DND-41 (cell line): ENCODE measurements at regions not wholly inside any gene's neighbourhood (a gene's known extent, or its start where the extent isn't known, plus 50 kb on each side); places are given as distances from the start of the nearest gene placed in this dataset.
A peak's percentile ranks its signal among the peaks of the same experiment; 100 is the strongest.

Experiments used
- ATAC-seq: fragments of 200-7000 bp; cut with Tn5 transposase; 3 replicates; pipeline ENCODE4 v1.9.1; 2021; ENCODE audit warnings: low read depth; ENCODE audit not compliant: insufficient read depth
- DNase-seq: peaks from one replicate; pipeline ENCODE4 v3.0.0-alpha.2; 2020
- H2AFZ ChIP-seq: 2 replicates; pipeline ENCODE4 v1.6.0; 2012; ENCODE audit warnings: low read depth, low read length
- H3K27ac ChIP-seq: 2 replicates; pipeline ENCODE4 v1.5.1; 2012; ENCODE audit warnings: low read length, inconsistent platforms
- H3K27me3 ChIP-seq: fragments of 200-600 bp; sonication (generic); 2 replicates; pipeline ENCODE4 v1.6.0; 2012; ENCODE audit warnings: low read length, mild to moderate bottlenecking, inconsistent platforms; ENCODE audit not compliant: insufficient read depth, poor library complexity
- H3K36me3 ChIP-seq: 2 replicates; pipeline ENCODE4 v1.5.1; 2012; ENCODE audit warnings: low read length, inconsistent platforms; ENCODE audit not compliant: insufficient read depth
- H3K4me1 ChIP-seq: 2 replicates; pipeline ENCODE4 v1.5.1; 2012; ENCODE audit warnings: mild to moderate bottlenecking, low read length; ENCODE audit not compliant: insufficient read depth
- H3K4me2 ChIP-seq: 2 replicates; pipeline ENCODE4 v1.6.0; 2012; ENCODE audit warnings: mild to moderate bottlenecking, moderate library complexity, low read length, inconsistent platforms; ENCODE audit not compliant: insufficient read depth
- H3K4me3 ChIP-seq, 2 experiments: fragments of 200-600 bp in 1 of 2; shearing (Covaris generic) in 1 of 2; 2 replicates each; pipeline ENCODE4 v1.5.1; 2012 to 2016; ENCODE audit warnings: inconsistent platforms in 2 of 2, low read length in 2 of 2, mild to moderate bottlenecking in 2 of 2, low read depth in 1 of 2, moderate library complexity in 1 of 2
- H3K79me2 ChIP-seq: 2 replicates; pipeline ENCODE4 v1.6.0; 2012; ENCODE audit warnings: low read length, inconsistent platforms; ENCODE audit not compliant: insufficient read depth
- H3K9ac ChIP-seq: 2 replicates; pipeline ENCODE4 v1.6.0; 2012; ENCODE audit warnings: low read depth, mild to moderate bottlenecking, inconsistent platforms, low read length, moderate library complexity
- H3K9me3 ChIP-seq: 2 replicates; pipeline ENCODE4 v1.5.1; 2012; ENCODE audit warnings: low read length, moderate library complexity, mild to moderate bottlenecking, inconsistent platforms; ENCODE audit not compliant: insufficient read depth, severe bottlenecking
- H4K20me1 ChIP-seq: 2 replicates; pipeline ENCODE4 v1.6.0; 2012; ENCODE audit warnings: low read length; ENCODE audit not compliant: insufficient read depth
- CTCF ChIP-seq: IDR thresholded peaks from 2 replicates; pipeline ENCODE4 v1.5.1; 2012; ENCODE audit warnings: borderline replicate concordance, low read length, moderate library complexity, mild to moderate bottlenecking; ENCODE audit not compliant: poor library complexity, severe bottlenecking; ENCODE audit errors: extremely low read depth
- EZH2 ChIP-seq: IDR thresholded peaks from 3 replicates; pipeline ENCODE4 v1.6.1; 2012; ENCODE audit warnings: borderline replicate concordance, low read depth, mild to moderate bottlenecking, moderate library complexity, low read length, inconsistent platforms; ENCODE audit not compliant: severe bottlenecking

GRCh38 chr5:8827696-8828095 lies 718.2 kb downstream of the SEMA5A start:
- Histone ChIP-seq H3K9ac (no peak overlapping the region), H2AFZ (peak overlapping the region; percentile 21; the same call in 1 of the 2 replicates), H3K27ac (no peak overlapping the region), H3K36me3 (no peaks in the 10 kb centered on the region), H3K27me3 (no peaks in the 10 kb centered on the region), H3K4me2 (no peak overlapping the region), H4K20me1 (no peaks in the 10 kb centered on the region), H3K4me3 (no peak overlapping the region), H3K4me1 (0 out of 2 replicates have a peak, but pooled peaks cover 4% of the 10 kb centered on the region), H3K79me2 (no peaks in the 10 kb centered on the region), H3K9me3 (peaks cover 3% of the 10 kb centered on the region)
- TF ChIP-seq EZH2 (no peak), CTCF (no peak)
- no peak for ATAC-seq
- DNase-seq, result no peak

- TF ChIP-seq CTCF, result no peak
- no peak for TF ChIP-seq EZH2
- no peak overlapping the region for H3K4me2 ChIP-seq
- DNase-seq, result no peak
- H3K36me3 ChIP-seq, result no peaks in the 10 kb centered on the region
- H3K27ac ChIP-seq, result peak overlapping the region; percentile 14
- ATAC-seq, result no peak
- H3K4me1 ChIP-seq, result 0 out of 2 replicates have a peak, but pooled peaks cover 4% of the 10 kb centered on the region
- no peak overlapping the region for H3K9ac ChIP-seq
- H3K4me3 ChIP-seq, result no peak overlapping the region
- H3K27me3 ChIP-seq, result no peaks in the 10 kb centered on the region
- H4K20me1 ChIP-seq, result no peaks in the 10 kb centered on the region
- H3K9me3 ChIP-seq, result peaks cover 3% of the 10 kb centered on the region
- H3K79me2 ChIP-seq, result no peaks in the 10 kb centered on the region
- 0 out of 2 replicates have a peak overlapping the region, but pooled peaks have one; percentile 6 for H2AFZ ChIP-seq
Measured at GRCh38 chr5:8828596-8829322, 717.1 kb downstream of the SEMA5A start.

GRCh38 chr5:8829323-8830029 lies 716.4 kb downstream of the SEMA5A start:
- no peaks in the 10 kb centered on the region for H3K79me2 ChIP-seq
- no peak for DNase-seq
- H3K27me3 ChIP-seq, result no peaks in the 10 kb centered on the region
- TF ChIP-seq EZH2 (no peak), CTCF (no peak)
- H3K27ac ChIP-seq, result no peak overlapping the region
- H3K9me3 ChIP-seq, result peaks cover 3% of the 10 kb centered on the region
- H3K4me2 ChIP-seq, result no peak overlapping the region
- no peak overlapping the region for H3K9ac ChIP-seq
- H2AFZ ChIP-seq, result no peak overlapping the region
- 0 out of 2 replicates have a peak, but pooled peaks cover 4% of the 10 kb centered on the region for H3K4me1 ChIP-seq
- H3K4me3 ChIP-seq, result no peak overlapping the region
- H3K36me3 ChIP-seq, result no peaks in the 10 kb centered on the region
- no peaks in the 10 kb centered on the region for H4K20me1 ChIP-seq
- ATAC-seq, result no peak
